DMS 273 treated with DMSO at 0.1 percent for 48 hours (cell line): ENCODE measurements at regions not wholly inside any gene's neighbourhood (a gene's known extent, or its start where the extent isn't known, plus 50 kb on each side); places are given as distances from the start of the nearest gene placed in this dataset.
"Not testable (repeated sequence)": the region's sequence is repeated elsewhere in the genome, so short reads cannot be mapped to it uniquely, and the experiment has no call there.

Experiments used
- DNase-seq: peaks from one replicate; lab custom pipeline; 2025; lab: John Stamatoyannopoulos, UW

GRCh38 chr2:117199511-117199910 lies 615.0 kb upstream of the DDX18 start:
- no peak for DNase-seq

GRCh38 chr2:117212562-117212961 lies 601.9 kb upstream of the DDX18 start:
- no peak for DNase-seq

GRCh38 chr2:117217145-117217544 lies 597.3 kb upstream of the DDX18 start:
- DNase-seq, result no peak

GRCh38 chr2:117222809-117223208 lies 591.7 kb upstream of the DDX18 start:
- DNase-seq, result no peak

- DNase-seq, result no peak
Measured at GRCh38 chr2:117232305-117232704, 582.2 kb upstream of the DDX18 start.

GRCh38 chr2:117257362-117257761 lies 557.1 kb upstream of the DDX18 start:
- no peak for DNase-seq

- DNase-seq, result no peak
Measured at GRCh38 chr2:117269574-117269973, 544.9 kb upstream of the DDX18 start.

- no peak for DNase-seq
Measured at GRCh38 chr2:117271631-117272030, 542.9 kb upstream of the DDX18 start.

- no peak for DNase-seq
Measured at GRCh38 chr2:117273009-117273671, 541.4 kb upstream of the DDX18 start.

GRCh38 chr2:117293012-117293411 lies 521.5 kb upstream of the DDX18 start:
- no peak for DNase-seq

- DNase-seq, result no peak
Measured at GRCh38 chr2:117299451-117299850, 515.0 kb upstream of the DDX18 start.

- no peak for DNase-seq
Measured at GRCh38 chr2:117308861-117309770, 505.4 kb upstream of the DDX18 start.

GRCh38 chr2:117321816-117322215 lies 492.7 kb upstream of the DDX18 start:
- DNase-seq, result no peak

- no peak for DNase-seq
Measured at GRCh38 chr2:117323331-117323730, 491.2 kb upstream of the DDX18 start.

GRCh38 chr2:117330641-117331040 lies 483.9 kb upstream of the DDX18 start:
- DNase-seq, result no peak

GRCh38 chr2:117335967-117336366 lies 478.5 kb upstream of the DDX18 start:
- no peak for DNase-seq

- no peak for DNase-seq
Measured at GRCh38 chr2:117336496-117336895, 478.0 kb upstream of the DDX18 start.

- DNase-seq, result not testable (repeated sequence)
Measured at GRCh38 chr2:117337981-117338380, 476.5 kb upstream of the DDX18 start.

GRCh38 chr2:117339980-117340379 lies 474.5 kb upstream of the DDX18 start:
- no peak for DNase-seq

GRCh38 chr2:117341690-117342089 lies 472.8 kb upstream of the DDX18 start:
- DNase-seq, result no peak

GRCh38 chr2:117342415-117342814 lies 472.1 kb upstream of the DDX18 start:
- no peak for DNase-seq

- no peak for DNase-seq
Measured at GRCh38 chr2:117349687-117350086, 464.8 kb upstream of the DDX18 start.

- DNase-seq, result no peak
Measured at GRCh38 chr2:117351396-117351795, 463.1 kb upstream of the DDX18 start.
